Suprapubic skin (tissue), 3 donors: ENCODE measurements at regions not wholly inside any gene's neighbourhood (a gene's known extent, or its start where the extent isn't known, plus 50 kb on each side); places are given as distances from the start of the nearest gene placed in this dataset.

Source experiments
- POLR2A ChIP-seq, 2 donors: fragments of 450-650 bp; IDR thresholded peaks; one replicate each; pipeline ENCODE4 v1.6.1; 2017; ENCODE audit warnings: antibody characterized with exemption in 2 of 2, mild to moderate bottlenecking in 2 of 2, moderate library complexity in 2 of 2
- TF ChIP-seq, protein P1 (sequence below), 2 donors: fragments of 200-600 bp in 1 of 2; fragments of 450-650 bp in 1 of 2; sonication (generic) in 1 of 2; IDR thresholded peaks; one replicate each; pipeline ENCODE4 v1.5.1; 2016 to 2019; ENCODE audit warnings: antibody characterized with exemption in 2 of 2, mild to moderate bottlenecking in 1 of 2, moderate library complexity in 1 of 2

DNA sequence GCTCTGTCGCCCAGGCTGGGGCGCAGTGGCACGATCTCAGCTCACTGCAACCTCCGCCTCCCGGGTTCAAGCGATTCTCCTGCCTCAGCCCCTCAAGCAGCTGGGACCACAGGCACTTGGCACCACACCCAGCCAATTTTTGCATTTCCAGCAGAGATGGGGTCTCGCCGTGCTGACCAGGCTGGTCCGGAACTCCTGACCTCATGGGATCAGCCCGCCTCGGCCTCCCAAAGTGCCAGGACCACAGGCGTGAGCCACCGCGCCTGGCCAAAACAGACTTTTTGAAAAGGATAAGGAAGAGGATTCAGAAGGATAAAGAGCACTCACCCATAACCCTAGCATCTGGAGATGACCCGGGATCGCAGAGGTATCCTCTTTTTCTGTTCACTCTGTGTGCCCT, 224.5 kb upstream of the AGTR2 start:
- TF ChIP-seq, protein P1, sequence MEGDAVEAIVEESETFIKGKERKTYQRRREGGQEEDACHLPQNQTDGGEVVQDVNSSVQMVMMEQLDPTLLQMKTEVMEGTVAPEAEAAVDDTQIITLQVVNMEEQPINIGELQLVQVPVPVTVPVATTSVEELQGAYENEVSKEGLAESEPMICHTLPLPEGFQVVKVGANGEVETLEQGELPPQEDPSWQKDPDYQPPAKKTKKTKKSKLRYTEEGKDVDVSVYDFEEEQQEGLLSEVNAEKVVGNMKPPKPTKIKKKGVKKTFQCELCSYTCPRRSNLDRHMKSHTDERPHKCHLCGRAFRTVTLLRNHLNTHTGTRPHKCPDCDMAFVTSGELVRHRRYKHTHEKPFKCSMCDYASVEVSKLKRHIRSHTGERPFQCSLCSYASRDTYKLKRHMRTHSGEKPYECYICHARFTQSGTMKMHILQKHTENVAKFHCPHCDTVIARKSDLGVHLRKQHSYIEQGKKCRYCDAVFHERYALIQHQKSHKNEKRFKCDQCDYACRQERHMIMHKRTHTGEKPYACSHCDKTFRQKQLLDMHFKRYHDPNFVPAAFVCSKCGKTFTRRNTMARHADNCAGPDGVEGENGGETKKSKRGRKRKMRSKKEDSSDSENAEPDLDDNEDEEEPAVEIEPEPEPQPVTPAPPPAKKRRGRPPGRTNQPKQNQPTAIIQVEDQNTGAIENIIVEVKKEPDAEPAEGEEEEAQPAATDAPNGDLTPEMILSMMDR (IDR thresholded peaks at IDR 0.05), result no peak
- TF ChIP-seq POLR2A (IDR thresholded peaks at IDR 0.05), result no peak
